ENCODE measurements at regions not wholly inside any gene's neighbourhood (a gene's known extent, or its start where the extent isn't known, plus 50 kb on each side); places are given as distances from the start of the nearest gene placed in this dataset.
A peak's percentile ranks its signal among the peaks of the same experiment; 100 is the strongest.

- Histone ChIP-seq H3K27ac (ENCODE audit: low read depth, low read length, severe bottlenecking) (no peak overlapping the region), H3K36me3 (ENCODE audit: control insufficient read depth, insufficient read depth, low read length) (no peaks in the 10 kb centered on the region), H3K4me1 (ENCODE audit: control insufficient read depth, insufficient read depth, low read length, poor library complexity, severe bottlenecking) (peaks cover 7% of the 10 kb centered on the region), H3K9me3 (ENCODE audit: control insufficient read depth, low read length) (no peaks in the 10 kb centered on the region), H3K4me3 (ENCODE audit: extremely low read depth, insufficient read depth, low read length, poor library complexity, severe bottlenecking) (no peak overlapping the region)
- WGBS, 2 experiments (ENCODE audit: insufficient coverage in 2 of 2), result 89 to 90% methylated on average over 5 to 7 of the region's 7 CpGs
Observed at GRCh38 chr10:113219446-113219845, 269.4 kb downstream of the TCF7L2 start.

GRCh38 chr10:113221756-113222168 lies 271.7 kb downstream of the TCF7L2 start:
- WGBS, 2 experiments (ENCODE audit: insufficient coverage in 2 of 2), result 76 to 83% methylated on average over 2 to 5 of the region's 6 CpGs

GRCh38 chr10:113222207-113222606 lies 272.2 kb downstream of the TCF7L2 start:
- Histone ChIP-seq H3K27ac (ENCODE audit: low read depth, low read length, severe bottlenecking) (peak overlapping the region; percentile 30), H3K36me3 (ENCODE audit: control insufficient read depth, insufficient read depth, low read length) (no peaks in the 10 kb centered on the region), H3K4me1 (ENCODE audit: control insufficient read depth, insufficient read depth, low read length, poor library complexity, severe bottlenecking) (peaks cover 7% of the 10 kb centered on the region), H3K4me3 (ENCODE audit: extremely low read depth, insufficient read depth, low read length, poor library complexity, severe bottlenecking) (no peak overlapping the region), H3K9me3 (ENCODE audit: control insufficient read depth, low read length) (no peaks in the 10 kb centered on the region)
- 50 to 56% methylated on average over 4 to 8 of the region's 12 CpGs for WGBS, 2 experiments (ENCODE audit: insufficient coverage in 2 of 2)

More at GRCh38 chr10:113221756-113222168, 271.7 kb downstream of the TCF7L2 start:
- no peaks in the 10 kb centered on the region for H3K36me3 ChIP-seq (ENCODE audit: control insufficient read depth, insufficient read depth, low read length)
- H3K9me3 ChIP-seq (ENCODE audit: control insufficient read depth, low read length), result no peaks in the 10 kb centered on the region
- no peak overlapping the region for H3K4me3 ChIP-seq (ENCODE audit: extremely low read depth, insufficient read depth, low read length, poor library complexity, severe bottlenecking)
- H3K27ac ChIP-seq (ENCODE audit: low read depth, low read length, severe bottlenecking), result peak overlapping the region; percentile 30
- H3K4me1 ChIP-seq (ENCODE audit: control insufficient read depth, insufficient read depth, low read length, poor library complexity, severe bottlenecking), result peaks cover 7% of the 10 kb centered on the region

- 100% methylated on average over 1 of the region's 2 CpGs for WGBS, 2 experiments (ENCODE audit: insufficient coverage in 2 of 2)
- peaks cover 5% of the 10 kb centered on the region for H3K4me1 ChIP-seq (ENCODE audit: control insufficient read depth, insufficient read depth, low read length, poor library complexity, severe bottlenecking)
- H3K27ac ChIP-seq (ENCODE audit: low read depth, low read length, severe bottlenecking), result no peak overlapping the region
- H3K36me3 ChIP-seq (ENCODE audit: control insufficient read depth, insufficient read depth, low read length), result no peaks in the 10 kb centered on the region
- no peaks in the 10 kb centered on the region for H3K9me3 ChIP-seq (ENCODE audit: control insufficient read depth, low read length)
- no peak overlapping the region for H3K4me3 ChIP-seq (ENCODE audit: extremely low read depth, insufficient read depth, low read length, poor library complexity, severe bottlenecking)
Observed at GRCh38 chr10:113225364-113225763, 275.3 kb downstream of the TCF7L2 start.

GRCh38 chr10:113225903-113226302 lies 275.9 kb downstream of the TCF7L2 start:
- WGBS, 2 experiments (ENCODE audit: insufficient coverage in 2 of 2), result 89 to 97% methylated on average over 10 of the region's 11 CpGs
- no peaks in the 10 kb centered on the region for H3K9me3 ChIP-seq (ENCODE audit: control insufficient read depth, low read length)

GRCh38 chr10:113226399-113226798 lies 276.4 kb downstream of the TCF7L2 start:
- H3K27ac ChIP-seq (ENCODE audit: low read depth, low read length, severe bottlenecking), result no peak overlapping the region
- no peak overlapping the region for H3K4me3 ChIP-seq (ENCODE audit: extremely low read depth, insufficient read depth, low read length, poor library complexity, severe bottlenecking)
- peaks cover 5% of the 10 kb centered on the region for H3K4me1 ChIP-seq (ENCODE audit: control insufficient read depth, insufficient read depth, low read length, poor library complexity, severe bottlenecking)
- H3K36me3 ChIP-seq (ENCODE audit: control insufficient read depth, insufficient read depth, low read length), result no peaks in the 10 kb centered on the region
- H3K9me3 ChIP-seq (ENCODE audit: control insufficient read depth, low read length), result no peaks in the 10 kb centered on the region
- WGBS, 2 experiments (ENCODE audit: insufficient coverage in 2 of 2), result 96 to 99% methylated on average over 7 of the region's 8 CpGs

More at GRCh38 chr10:113225903-113226302, 275.9 kb downstream of the TCF7L2 start:
- Histone ChIP-seq H3K36me3 (ENCODE audit: control insufficient read depth, insufficient read depth, low read length) (no peaks in the 10 kb centered on the region), H3K4me3 (ENCODE audit: extremely low read depth, insufficient read depth, low read length, poor library complexity, severe bottlenecking) (no peak overlapping the region), H3K27ac (ENCODE audit: low read depth, low read length, severe bottlenecking) (no peak overlapping the region), H3K4me1 (ENCODE audit: control insufficient read depth, insufficient read depth, low read length, poor library complexity, severe bottlenecking) (peaks cover 5% of the 10 kb centered on the region)

GRCh38 chr10:113226831-113227445 lies 276.9 kb downstream of the TCF7L2 start:
- Histone ChIP-seq H3K4me1 (ENCODE audit: control insufficient read depth, insufficient read depth, low read length, poor library complexity, severe bottlenecking) (peaks cover 3% of the 10 kb centered on the region), H3K4me3 (ENCODE audit: extremely low read depth, insufficient read depth, low read length, poor library complexity, severe bottlenecking) (no peak overlapping the region), H3K27ac (ENCODE audit: low read depth, low read length, severe bottlenecking) (no peak overlapping the region), H3K9me3 (ENCODE audit: control insufficient read depth, low read length) (no peaks in the 10 kb centered on the region), H3K36me3 (ENCODE audit: control insufficient read depth, insufficient read depth, low read length) (no peaks in the 10 kb centered on the region)
- WGBS, 2 experiments (ENCODE audit: insufficient coverage in 2 of 2), result 95 to 96% methylated on average over 3 to 4 of the region's 8 CpGs

GRCh38 chr10:113228530-113228929 lies 278.5 kb downstream of the TCF7L2 start:
- Histone ChIP-seq H3K4me3 (ENCODE audit: extremely low read depth, insufficient read depth, low read length, poor library complexity, severe bottlenecking) (no peak overlapping the region), H3K9me3 (ENCODE audit: control insufficient read depth, low read length) (no peaks in the 10 kb centered on the region), H3K36me3 (ENCODE audit: control insufficient read depth, insufficient read depth, low read length) (no peaks in the 10 kb centered on the region), H3K27ac (ENCODE audit: low read depth, low read length, severe bottlenecking) (no peak overlapping the region), H3K4me1 (ENCODE audit: control insufficient read depth, insufficient read depth, low read length, poor library complexity, severe bottlenecking) (no peaks in the 10 kb centered on the region)
- WGBS, 2 experiments (ENCODE audit: insufficient coverage in 2 of 2), result 91 to 98% methylated on average over 6 of the region's 7 CpGs

- H3K36me3 ChIP-seq (ENCODE audit: control insufficient read depth, insufficient read depth, low read length), result no peaks in the 10 kb centered on the region
- no peaks in the 10 kb centered on the region for H3K9me3 ChIP-seq (ENCODE audit: control insufficient read depth, low read length)
- peak overlapping the region; percentile 16 for H3K27ac ChIP-seq (ENCODE audit: low read depth, low read length, severe bottlenecking)
- no peak overlapping the region for H3K4me3 ChIP-seq (ENCODE audit: extremely low read depth, insufficient read depth, low read length, poor library complexity, severe bottlenecking)
- 88 to 93% methylated on average over 2 to 4 of the region's 6 CpGs for WGBS, 2 experiments (ENCODE audit: insufficient coverage in 2 of 2)
- H3K4me1 ChIP-seq (ENCODE audit: control insufficient read depth, insufficient read depth, low read length, poor library complexity, severe bottlenecking), result no peaks in the 10 kb centered on the region
Observed at GRCh38 chr10:113230011-113230610, 280.1 kb downstream of the TCF7L2 start.

- Histone ChIP-seq H3K27ac (ENCODE audit: low read depth, low read length, severe bottlenecking) (no peak overlapping the region), H3K36me3 (ENCODE audit: control insufficient read depth, insufficient read depth, low read length) (no peaks in the 10 kb centered on the region), H3K4me3 (ENCODE audit: extremely low read depth, insufficient read depth, low read length, poor library complexity, severe bottlenecking) (no peak overlapping the region), H3K4me1 (ENCODE audit: control insufficient read depth, insufficient read depth, low read length, poor library complexity, severe bottlenecking) (no peaks in the 10 kb centered on the region), H3K9me3 (ENCODE audit: control insufficient read depth, low read length) (no peaks in the 10 kb centered on the region)
- 76 to 83% methylated on average over 4 of the region's 5 CpGs for WGBS, 2 experiments (ENCODE audit: insufficient coverage in 2 of 2)
Observed at GRCh38 chr10:113232928-113233511, 283.0 kb downstream of the TCF7L2 start.

- H3K9me3 ChIP-seq (ENCODE audit: control insufficient read depth, low read length), result no peaks in the 10 kb centered on the region
- H3K27ac ChIP-seq (ENCODE audit: low read depth, low read length, severe bottlenecking), result no peak overlapping the region
- H3K36me3 ChIP-seq (ENCODE audit: control insufficient read depth, insufficient read depth, low read length), result no peaks in the 10 kb centered on the region
- WGBS, 2 experiments (ENCODE audit: insufficient coverage in 2 of 2), result 93% methylated on average over 3 of the region's 3 CpGs; no CpG with 5 or more reads in 1 of the 2 experiments
- H3K4me1 ChIP-seq (ENCODE audit: control insufficient read depth, insufficient read depth, low read length, poor library complexity, severe bottlenecking), result no peaks in the 10 kb centered on the region
- H3K4me3 ChIP-seq (ENCODE audit: extremely low read depth, insufficient read depth, low read length, poor library complexity, severe bottlenecking), result no peak overlapping the region
Observed at GRCh38 chr10:113234481-113234880, 284.4 kb downstream of the TCF7L2 start.
